ENCODE measurements at regions not wholly inside any gene's neighbourhood (a gene's known extent, or its start where the extent isn't known, plus 50 kb on each side); places are given as distances from the start of the nearest gene placed in this dataset.

DNA sequence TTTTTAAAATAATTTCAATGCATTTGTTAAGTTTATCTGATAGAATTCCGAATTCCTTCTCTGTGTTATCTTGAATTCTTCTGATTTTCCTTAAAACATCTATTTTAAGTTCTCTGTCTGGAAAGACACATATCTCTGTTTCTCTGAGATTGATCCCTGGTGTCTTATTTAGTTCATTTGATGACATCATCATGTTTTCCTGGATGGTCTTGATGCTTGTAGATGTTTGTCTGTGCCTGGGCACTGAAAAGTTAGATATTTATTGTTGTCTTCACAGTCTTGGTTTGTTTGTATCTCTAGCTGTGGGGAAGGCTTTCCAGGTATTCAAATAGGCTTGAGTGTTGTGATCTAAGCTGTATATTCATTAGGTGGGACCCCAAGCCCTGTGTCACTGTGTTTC is 1028.8 kb downstream of the GLUD2 start:
- CTCF ChIA-PET: no interaction called here
- no peak for TF ChIP-seq CTCF (IDR thresholded peaks at IDR 0.05; ENCODE audit: insufficient read depth, low read depth, low read length)
- no peaks in the 10 kb centered on the region for H3K36me3 ChIP-seq (ENCODE audit: control insufficient read depth, insufficient read depth, low read length)
- no peak overlapping the region for H3K4me3 ChIP-seq (ENCODE audit: low read depth, low read length)
- H3K27me3 ChIP-seq (ENCODE audit: control insufficient read depth, insufficient read depth, low read length): no peaks in the 10 kb centered on the region
- POLR2A ChIA-PET: no interaction called here
- no peak for DNase-seq (ENCODE audit: low read depth)

DNA sequence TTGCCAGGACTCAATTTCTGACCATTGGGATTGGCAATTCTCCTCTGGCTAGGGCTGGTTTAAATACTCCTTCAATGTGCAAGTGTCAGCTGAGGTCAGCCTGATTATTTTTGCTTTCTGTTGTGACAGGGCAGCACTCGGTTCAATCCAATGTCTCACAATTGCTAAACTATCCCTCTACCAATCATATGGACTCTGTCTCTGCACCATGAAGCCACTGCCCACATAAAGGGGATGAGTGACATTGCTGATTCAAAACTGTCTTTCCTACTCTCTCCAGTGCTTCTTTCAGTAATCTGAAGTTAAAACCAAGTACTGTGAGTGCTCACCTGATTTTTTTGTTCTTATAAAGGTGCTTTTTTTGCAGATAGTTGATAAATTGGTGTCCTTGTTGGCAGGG is 1030.7 kb downstream of the GLUD2 start:
- H3K4me3 ChIP-seq (ENCODE audit: low read depth, low read length): no peak overlapping the region
- H3K36me3 ChIP-seq (ENCODE audit: control insufficient read depth, insufficient read depth, low read length): no peaks in the 10 kb centered on the region
- ChIA-PET POLR2A (no interaction called here), CTCF (no interaction called here)
- TF ChIP-seq CTCF (IDR thresholded peaks at IDR 0.05; ENCODE audit: insufficient read depth, low read depth, low read length): no peak
- DNase-seq (ENCODE audit: low read depth): no peak
- H3K27me3 ChIP-seq (ENCODE audit: control insufficient read depth, insufficient read depth, low read length): no peaks in the 10 kb centered on the region

DNA sequence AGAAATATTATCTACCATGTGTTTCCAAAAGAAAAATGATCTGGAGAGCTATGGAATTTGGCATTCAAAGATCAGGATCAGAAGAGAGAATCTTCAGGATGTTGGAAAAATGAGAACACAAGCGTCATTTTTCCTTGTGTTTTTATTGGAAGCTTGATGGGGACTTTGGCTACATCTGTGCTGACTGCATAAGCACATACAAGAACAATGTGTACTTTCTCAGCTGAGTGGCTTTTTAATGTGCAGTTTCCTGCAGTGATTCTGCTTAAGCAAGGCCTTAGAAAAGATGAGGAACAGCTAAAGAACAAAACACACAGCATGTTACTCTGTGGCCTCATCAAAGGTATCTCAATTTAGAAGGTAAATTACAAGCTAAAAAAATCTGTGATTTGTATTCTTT is 1039.9 kb downstream of the GLUD2 start:
- ChIA-PET CTCF (no interaction called here), POLR2A (no interaction called here)
- no peak for DNase-seq (ENCODE audit: low read depth)
- Histone ChIP-seq H3K4me3 (ENCODE audit: low read depth, low read length) (no peak overlapping the region), H3K27me3 (ENCODE audit: control insufficient read depth, insufficient read depth, low read length) (no peaks in the 10 kb centered on the region), H3K36me3 (ENCODE audit: control insufficient read depth, insufficient read depth, low read length) (no peaks in the 10 kb centered on the region)
- no peak for TF ChIP-seq CTCF (IDR thresholded peaks at IDR 0.05; ENCODE audit: insufficient read depth, low read depth, low read length)

- no peak overlapping the region for H3K4me3 ChIP-seq (ENCODE audit: low read depth, low read length)
Measured at GRCh38 chrX:122091571-122091970, 1044.2 kb downstream of the GLUD2 start.

GRCh38 chrX:122092360-122092759 is 1045.0 kb downstream of the GLUD2 start:
- Histone ChIP-seq H3K4me3 (ENCODE audit: low read depth, low read length) (no peak overlapping the region), H3K36me3 (ENCODE audit: control insufficient read depth, insufficient read depth, low read length) (no peaks in the 10 kb centered on the region), H3K27me3 (ENCODE audit: control insufficient read depth, insufficient read depth, low read length) (no peaks in the 10 kb centered on the region)
- DNase-seq (ENCODE audit: low read depth): no peak
- POLR2A ChIA-PET: no interaction called here
- TF ChIP-seq CTCF (IDR thresholded peaks at IDR 0.05; ENCODE audit: insufficient read depth, low read depth, low read length): no peak
- CTCF ChIA-PET: no interaction called here

More at GRCh38 chrX:122091571-122091970, 1044.2 kb downstream of the GLUD2 start:
- ChIA-PET POLR2A (no interaction called here), CTCF (no interaction called here)
- Histone ChIP-seq H3K27me3 (ENCODE audit: control insufficient read depth, insufficient read depth, low read length) (no peaks in the 10 kb centered on the region), H3K36me3 (ENCODE audit: control insufficient read depth, insufficient read depth, low read length) (no peaks in the 10 kb centered on the region)
- DNase-seq (ENCODE audit: low read depth): no peak
- no peak for TF ChIP-seq CTCF (IDR thresholded peaks at IDR 0.05; ENCODE audit: insufficient read depth, low read depth, low read length)
